Activated gamma-delta T cell treated with anti-CD3 and anti-CD28 coated beads, Interleukin-2, amount 50 U/mL, for 16 hours (primary cell): ENCODE measurements at regions not wholly inside any gene's neighbourhood (a gene's known extent, or its start where the extent isn't known, plus 50 kb on each side); places are given as distances from the start of the nearest gene placed in this dataset.

Experiments
- DNase-seq: peaks from one replicate; pipeline ENCODE4 v3.0.0-alpha.2; 2020; ENCODE audit warnings: low read depth

GRCh38 chr1:29838738-29839320 lies 602.5 kb downstream of the PTPRU start:
- no peak for DNase-seq

DNA sequence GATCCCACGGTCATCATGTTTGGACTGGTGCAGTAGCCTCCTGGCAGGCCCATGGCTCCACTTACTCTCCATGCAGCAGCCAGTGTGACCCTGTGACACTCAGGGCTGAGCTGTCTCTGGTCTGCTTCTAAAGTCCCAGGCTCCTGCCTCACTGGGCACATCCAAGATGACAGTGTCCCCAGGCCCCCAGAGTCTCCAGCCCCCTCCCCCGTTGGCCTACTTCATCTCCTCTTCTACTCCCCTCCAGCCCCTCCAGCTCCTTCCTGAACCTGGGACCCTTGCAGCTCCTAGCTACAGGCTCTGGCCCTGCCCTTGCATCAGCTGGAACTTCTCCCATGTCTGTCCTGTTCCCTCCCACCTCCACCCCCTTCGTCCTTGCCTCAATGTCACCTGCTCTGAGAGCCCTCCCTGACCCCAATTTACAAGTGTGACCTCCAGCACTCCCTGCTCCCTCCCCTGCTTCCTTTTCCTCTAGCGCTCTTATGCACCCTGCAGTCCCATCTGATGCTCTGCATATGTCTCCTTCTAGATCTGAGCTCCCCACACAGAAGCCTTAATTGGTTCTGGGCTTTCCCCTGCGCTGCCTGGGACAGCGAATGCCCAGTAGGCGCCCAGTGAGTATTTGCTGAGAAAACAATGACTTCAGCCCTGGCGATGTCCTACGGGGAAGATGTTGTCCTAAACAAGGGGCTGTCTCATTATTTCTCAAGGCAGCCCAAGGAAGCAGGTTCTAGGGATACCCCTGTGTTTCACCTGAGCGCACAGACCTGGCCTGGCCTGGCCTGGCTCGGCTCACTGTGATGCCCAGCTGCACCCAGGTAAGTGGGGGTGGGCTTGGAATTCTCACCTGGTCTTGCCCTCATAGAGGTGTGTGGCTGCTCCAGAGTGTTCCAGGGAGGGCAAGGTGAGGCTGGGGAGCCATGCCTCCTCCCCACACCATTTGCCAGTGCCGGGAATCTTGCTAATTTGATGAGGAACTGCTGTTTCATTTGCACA lies 600.6 kb downstream of the PTPRU start:
- DNase-seq, result no peak

GRCh38 chr1:29835874-29836273 lies 599.6 kb downstream of the PTPRU start:
- DNase-seq, result no peak

GRCh38 chr1:29835406-29835805 lies 599.1 kb downstream of the PTPRU start:
- DNase-seq, result no peak

- DNase-seq, result no peak
Observed at GRCh38 chr1:29833581-29833980, 597.3 kb downstream of the PTPRU start.

DNA sequence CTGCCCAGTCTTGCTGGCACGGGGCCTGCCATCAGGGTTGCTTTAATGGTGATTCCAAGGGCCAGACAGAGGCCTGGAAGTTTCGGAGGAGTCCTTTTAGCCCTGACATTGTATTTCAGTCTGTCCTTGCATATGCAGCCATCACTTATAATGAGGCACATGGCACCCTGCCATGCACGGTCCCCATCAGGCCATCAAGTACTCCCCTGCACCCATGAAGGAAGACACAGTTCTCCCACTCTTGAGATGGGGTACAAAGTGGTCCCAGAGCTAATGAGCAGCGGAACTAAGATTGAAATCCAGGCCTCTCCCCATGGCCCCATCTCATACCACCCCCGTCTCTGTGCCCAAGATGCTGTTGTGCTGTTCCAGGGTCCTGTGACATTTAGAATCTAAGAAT lies 596.6 kb downstream of the PTPRU start:
- no peak for DNase-seq

DNA sequence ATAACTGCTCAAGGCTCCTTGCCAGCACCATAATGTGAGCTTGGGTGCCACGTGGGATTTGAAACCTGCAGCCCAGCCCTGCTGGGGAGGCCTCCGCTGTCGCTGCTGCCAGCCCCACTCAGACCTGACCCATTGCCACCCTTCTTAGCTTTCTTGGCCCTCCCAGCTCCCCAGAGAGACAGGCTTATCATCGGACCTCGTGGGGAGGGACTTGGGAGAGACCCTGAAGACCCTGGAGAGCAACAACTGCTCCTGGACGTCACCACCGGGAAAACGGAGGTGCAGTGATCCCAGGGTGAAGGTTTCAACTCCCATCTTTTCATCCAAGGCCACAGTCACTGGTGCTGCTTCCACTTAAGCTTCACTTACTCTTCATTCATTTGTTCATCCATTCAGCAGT lies 596.1 kb downstream of the PTPRU start:
- DNase-seq, result no peak

GRCh38 chr1:29831500-29832117 lies 595.3 kb downstream of the PTPRU start:
- DNase-seq, result no peak

DNA sequence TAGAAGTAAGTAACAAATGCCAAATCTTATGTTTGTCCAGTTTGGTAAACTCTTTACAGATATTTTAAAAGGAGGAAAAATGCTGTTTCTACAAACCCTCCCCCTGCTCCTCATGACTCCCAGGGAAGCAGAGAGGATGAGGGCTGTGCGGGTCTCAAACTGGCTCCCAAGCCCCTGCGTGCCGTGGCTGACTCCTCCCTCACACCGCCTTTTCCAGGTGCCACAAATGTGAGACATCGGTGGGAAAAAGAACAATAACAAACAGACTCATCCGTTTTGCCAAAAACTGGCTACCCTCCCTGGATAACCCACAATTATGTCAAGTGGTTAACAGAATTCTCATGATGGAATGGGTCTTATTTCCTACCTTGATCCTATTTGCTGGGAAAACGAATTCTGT lies 594.6 kb downstream of the PTPRU start:
- DNase-seq, result no peak

- no peak for DNase-seq
Observed at GRCh38 chr1:29830383-29830782, 594.1 kb downstream of the PTPRU start.

DNA sequence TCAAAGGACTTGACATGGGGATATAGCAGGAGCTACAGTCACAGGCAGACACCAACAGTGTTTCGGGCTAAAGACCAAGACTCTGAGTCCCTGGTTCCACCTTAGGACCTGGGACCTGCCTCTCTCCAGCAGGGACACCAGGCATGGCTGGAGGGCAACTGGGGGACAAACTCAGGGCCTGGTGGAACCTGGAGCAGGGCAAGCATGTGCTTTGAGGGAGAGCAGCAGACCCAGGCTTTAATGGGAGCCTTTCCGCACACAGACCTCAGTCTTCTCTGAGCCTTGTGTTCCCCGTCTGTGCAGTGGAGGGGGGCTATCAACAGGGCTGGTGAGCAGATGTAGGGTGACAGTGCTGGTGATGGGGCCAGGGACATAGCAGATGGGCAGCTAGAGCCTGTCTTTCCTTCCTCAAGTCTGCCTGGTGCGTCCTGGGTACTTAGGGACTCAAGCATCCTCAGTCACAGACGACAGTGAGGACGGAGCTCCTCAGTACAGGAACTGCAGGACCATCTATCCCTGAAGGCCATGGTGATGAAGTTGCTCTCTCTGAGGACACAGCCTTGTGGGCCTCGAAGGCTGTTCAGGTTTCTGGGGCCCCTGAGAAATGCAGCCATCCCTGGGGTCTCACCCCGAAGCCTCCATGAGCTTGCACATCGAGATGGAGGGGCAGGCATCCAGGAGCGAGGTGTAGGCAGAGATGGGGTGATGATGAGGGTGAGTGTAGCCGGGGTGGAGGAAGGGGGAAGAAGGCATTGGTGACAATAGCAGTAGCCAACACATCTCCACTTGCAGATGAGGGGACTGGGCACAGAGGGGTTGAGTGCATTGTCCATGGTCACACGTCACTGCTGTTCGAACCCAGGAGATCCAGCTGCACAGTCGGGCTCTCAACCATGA lies 593.4 kb downstream of the PTPRU start:
- DNase-seq, result no peak

GRCh38 chr1:29828526-29829447 lies 592.5 kb downstream of the PTPRU start:
- DNase-seq, result no peak

DNA sequence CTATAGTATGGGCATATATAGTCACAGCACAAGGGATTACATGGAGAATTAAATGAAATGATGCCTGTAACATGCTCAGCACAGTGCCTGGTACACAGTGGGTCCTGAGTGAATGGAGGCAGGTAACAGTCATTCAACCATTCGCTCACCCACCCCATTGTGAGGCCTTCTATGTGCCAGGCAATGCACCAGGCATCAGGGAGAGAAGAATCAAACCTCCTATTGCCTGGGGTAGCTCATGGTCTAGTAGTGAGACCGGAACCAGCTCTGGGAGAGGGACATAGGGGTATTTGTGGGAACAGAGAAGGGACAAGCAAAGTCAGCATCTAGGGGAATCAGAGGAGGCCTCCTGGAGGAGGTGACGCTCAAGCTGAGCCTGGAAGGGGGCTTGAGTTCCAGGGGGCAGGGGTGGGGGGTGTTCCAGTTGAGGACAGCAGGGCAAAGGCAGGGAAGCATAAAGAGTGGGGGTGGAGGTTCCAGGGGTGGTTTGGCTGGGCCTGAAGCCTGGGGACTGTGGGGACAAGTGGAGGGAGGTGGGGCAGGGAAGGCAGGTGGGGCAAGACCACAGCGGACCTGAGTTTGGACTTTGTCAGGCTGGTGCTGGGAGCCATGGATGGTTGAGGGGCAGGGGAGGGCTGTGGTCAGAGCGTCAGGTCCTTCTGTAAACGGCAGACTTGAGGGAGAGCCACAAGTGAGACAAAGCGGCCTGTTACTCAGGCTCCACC lies 591.6 kb downstream of the PTPRU start:
- DNase-seq, result no peak

DNA sequence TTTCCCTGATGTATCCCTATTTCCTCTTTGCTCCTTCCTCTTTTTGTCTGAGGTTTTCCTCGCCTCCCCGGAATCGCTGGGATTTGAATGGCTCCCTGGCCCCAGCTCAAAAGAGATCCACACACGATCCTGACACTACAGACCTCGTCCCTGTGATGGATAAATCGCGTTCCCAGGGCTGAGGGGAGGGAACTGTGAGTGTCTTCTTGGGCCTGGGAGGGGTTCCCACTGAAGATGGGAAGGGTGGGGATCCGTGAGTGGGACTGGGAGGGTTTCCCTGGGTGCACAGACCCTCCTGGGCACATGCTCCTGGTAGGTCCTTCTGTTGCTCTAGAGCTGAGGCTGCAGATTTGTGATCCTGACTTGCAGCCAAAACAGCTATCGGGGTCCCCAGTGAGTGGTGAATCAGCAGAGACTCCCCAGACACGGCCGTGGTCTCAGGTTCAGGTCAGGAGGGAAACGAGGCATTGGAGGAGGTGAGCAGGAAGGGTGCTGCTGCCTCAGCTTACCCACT lies 591.0 kb downstream of the PTPRU start:
- DNase-seq, result no peak

- no peak for DNase-seq
Observed at GRCh38 chr1:29826646-29827045, 590.3 kb downstream of the PTPRU start.

DNA sequence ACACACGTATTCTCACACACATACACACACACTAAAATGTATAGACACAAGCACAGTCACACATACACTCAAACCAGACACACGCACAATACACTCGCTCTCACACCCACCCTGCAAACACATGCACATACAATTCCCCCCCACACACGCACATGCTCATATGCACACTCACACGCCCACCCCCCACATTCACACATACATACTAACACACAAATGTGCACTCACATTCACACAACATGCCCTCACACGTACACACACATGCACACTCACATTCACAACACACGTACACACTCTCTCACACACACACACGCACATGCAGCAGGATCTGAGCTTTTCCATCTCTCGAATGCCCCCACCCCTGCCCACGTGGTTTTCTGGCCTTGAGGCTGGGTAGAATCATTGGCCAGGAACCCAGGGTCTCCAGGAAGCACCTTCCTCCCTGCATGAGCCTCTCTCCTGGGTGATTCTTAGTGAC lies 589.7 kb downstream of the PTPRU start:
- DNase-seq, result no peak

GRCh38 chr1:29825274-29825940 lies 589.1 kb downstream of the PTPRU start:
- no peak for DNase-seq

GRCh38 chr1:29824511-29825273 lies 588.4 kb downstream of the PTPRU start:
- DNase-seq, result no peak

- DNase-seq, result no peak
Observed at GRCh38 chr1:29824025-29824424, 587.7 kb downstream of the PTPRU start.
